ENCODE measurements at regions not wholly inside any gene's neighbourhood (a gene's known extent, or its start where the extent isn't known, plus 50 kb on each side); places are given as distances from the start of the nearest gene placed in this dataset.

DNA sequence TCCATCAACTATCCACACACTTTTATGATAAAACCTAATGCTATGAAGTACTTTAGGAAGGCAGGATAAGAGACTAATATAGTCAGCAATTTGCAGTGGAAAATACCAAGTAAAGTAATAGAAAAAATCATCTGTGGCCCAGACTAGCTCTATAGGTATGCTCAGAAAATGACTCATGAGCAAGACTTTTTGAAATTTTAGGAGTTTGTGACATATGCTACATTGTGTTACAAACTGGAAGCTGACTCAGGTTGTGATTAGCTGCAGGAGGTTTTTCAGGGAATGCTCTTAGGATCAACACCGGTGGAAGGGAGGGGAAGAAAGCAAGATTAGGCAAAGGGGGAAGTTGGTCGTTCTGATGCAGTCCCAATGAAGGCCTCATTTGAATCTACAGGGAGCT, 56.1 kb downstream of the FEZF1 start (continued):
- no peak for TF ChIP-seq ATF3 (IDR thresholded peaks at IDR 0.05; ENCODE audit: insufficient read depth, low read depth, low read length)
- no peak for TF ChIP-seq POLR2AphosphoS5 (IDR thresholded peaks at IDR 0.05; ENCODE audit: low read depth, low read length)
- no peak for TF ChIP-seq POU5F1 (IDR thresholded peaks at IDR 0.05; ENCODE audit: low read depth, low read length)
- no peak for TF ChIP-seq SAP30 (IDR thresholded peaks at IDR 0.05; ENCODE audit: insufficient read depth, insufficient replicate concordance, low read length)
